ENCODE measurements at regions not wholly inside any gene's neighbourhood (a gene's known extent, or its start where the extent isn't known, plus 50 kb on each side); places are given as distances from the start of the nearest gene placed in this dataset.
"Not testable (repeated sequence)": the region's sequence is repeated elsewhere in the genome, so short reads cannot be mapped to it uniquely, and the experiment has no call there.

DNA sequence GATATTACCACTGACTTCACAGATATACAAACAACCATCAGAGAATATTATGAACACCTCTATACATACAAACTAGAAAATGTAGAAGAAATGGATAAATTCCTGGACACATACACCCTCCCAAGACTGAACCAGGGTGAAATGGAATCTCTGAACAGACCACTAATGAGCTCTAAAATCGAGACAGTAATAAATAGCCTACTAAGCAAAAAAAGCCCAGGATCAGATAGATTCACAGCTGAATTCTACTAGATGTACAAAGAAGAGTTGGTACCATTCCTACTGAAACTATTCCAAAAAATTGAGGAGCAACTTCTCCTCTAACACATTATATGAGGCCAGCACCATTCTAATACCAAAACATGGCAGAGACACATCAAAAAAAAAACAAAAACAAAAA, 837.7 kb downstream of the FSCB start:
- Histone ChIP-seq H3K27me3 (ENCODE audit: control insufficient read depth, insufficient read depth, low read length) (no peaks in the 10 kb centered on the region), H3K36me3 (ENCODE audit: control insufficient read depth, insufficient read depth, low read length) (no peaks in the 10 kb centered on the region), H3K4me3 (ENCODE audit: low read depth, low read length) (no peak overlapping the region)
- FAIRE-seq (no peak), DNase-seq (ENCODE audit: low read depth) (no peak)
- TF ChIP-seq CTCF (IDR thresholded peaks at IDR 0.05; ENCODE audit: insufficient read depth, low read length, severe bottlenecking) = no peak

- no peak for DNase-seq (ENCODE audit: low read depth)
- TF ChIP-seq CTCF (IDR thresholded peaks at IDR 0.05; ENCODE audit: insufficient read depth, low read length, severe bottlenecking) = no peak
- H3K36me3 ChIP-seq (ENCODE audit: control insufficient read depth, insufficient read depth, low read length) = no peaks in the 10 kb centered on the region
- no peaks in the 10 kb centered on the region for H3K27me3 ChIP-seq (ENCODE audit: control insufficient read depth, insufficient read depth, low read length)
- no peak for FAIRE-seq
- no peak overlapping the region for H3K4me3 ChIP-seq (ENCODE audit: low read depth, low read length)
Observed at GRCh38 chr14:43665570-43666267, 841.4 kb downstream of the FSCB start.

- not testable (repeated sequence) for H3K4me3 ChIP-seq (ENCODE audit: low read depth, low read length); DNase-seq (ENCODE audit: low read depth); FAIRE-seq; H3K27me3 ChIP-seq (ENCODE audit: control insufficient read depth, insufficient read depth, low read length); H3K36me3 ChIP-seq (ENCODE audit: control insufficient read depth, insufficient read depth, low read length)
Observed at GRCh38 chr14:43655194-43655593, 851.9 kb downstream of the FSCB start.

DNA sequence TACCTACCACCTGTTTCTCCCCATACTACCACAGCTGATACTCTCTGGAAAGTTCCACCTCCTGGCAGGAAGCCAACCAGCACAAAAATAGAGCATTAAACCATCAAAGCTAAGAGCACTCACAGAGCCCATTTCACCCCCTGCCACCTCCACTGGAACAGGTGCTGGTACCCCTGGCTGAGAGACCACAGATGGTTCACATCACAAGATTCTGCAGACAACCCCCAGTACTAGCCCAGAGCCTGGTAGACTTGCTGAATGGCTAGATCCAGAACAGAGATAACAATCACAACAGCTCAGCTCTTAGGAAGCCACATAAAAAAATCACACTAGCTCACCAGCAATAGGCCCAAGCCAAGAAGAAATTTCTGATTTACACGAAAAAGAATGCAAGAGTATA, 855.2 kb downstream of the FSCB start:
- FAIRE-seq (no peak), DNase-seq (ENCODE audit: low read depth) (no peak)
- no peak for TF ChIP-seq CTCF (IDR thresholded peaks at IDR 0.05; ENCODE audit: insufficient read depth, low read length, severe bottlenecking)
- no peak overlapping the region for H3K4me3 ChIP-seq (ENCODE audit: low read depth, low read length)
- no peaks in the 10 kb centered on the region for H3K27me3 ChIP-seq (ENCODE audit: control insufficient read depth, insufficient read depth, low read length)
- H3K36me3 ChIP-seq (ENCODE audit: control insufficient read depth, insufficient read depth, low read length) = no peaks in the 10 kb centered on the region

DNA sequence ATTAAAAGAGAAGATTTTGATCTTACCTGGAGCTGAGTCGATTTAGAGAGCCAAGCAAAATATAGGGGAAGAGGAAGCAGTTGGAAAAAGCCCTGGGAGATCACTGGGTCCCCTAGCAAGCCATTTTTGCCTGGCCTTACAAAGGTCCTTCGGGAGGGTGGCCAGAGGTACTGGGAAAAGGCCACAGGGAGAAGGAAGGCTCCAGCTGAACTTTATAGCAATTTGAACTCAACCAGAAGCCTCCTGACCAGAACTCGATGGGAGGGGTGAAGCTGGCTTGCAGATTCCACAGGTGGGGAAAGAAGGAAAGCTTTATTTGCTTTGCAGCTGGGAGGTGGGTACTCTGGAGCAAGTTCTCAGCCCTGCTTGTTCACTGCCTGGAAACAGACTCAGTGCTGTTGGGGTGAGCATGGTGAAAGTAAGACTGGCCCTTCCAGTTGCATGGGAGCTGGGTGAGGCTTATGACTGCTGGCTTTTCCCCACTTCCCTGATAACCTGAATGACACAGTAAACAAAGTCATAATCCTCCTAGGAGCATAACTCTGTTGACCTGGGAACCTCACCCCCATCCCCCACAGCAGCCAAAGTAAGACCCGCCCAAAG, 855.8 kb downstream of the FSCB start:
- H3K4me3 ChIP-seq (ENCODE audit: low read depth, low read length) = no peak overlapping the region
- no peak for TF ChIP-seq CTCF (IDR thresholded peaks at IDR 0.05; ENCODE audit: insufficient read depth, low read length, severe bottlenecking)
- FAIRE-seq = no peak

DNA sequence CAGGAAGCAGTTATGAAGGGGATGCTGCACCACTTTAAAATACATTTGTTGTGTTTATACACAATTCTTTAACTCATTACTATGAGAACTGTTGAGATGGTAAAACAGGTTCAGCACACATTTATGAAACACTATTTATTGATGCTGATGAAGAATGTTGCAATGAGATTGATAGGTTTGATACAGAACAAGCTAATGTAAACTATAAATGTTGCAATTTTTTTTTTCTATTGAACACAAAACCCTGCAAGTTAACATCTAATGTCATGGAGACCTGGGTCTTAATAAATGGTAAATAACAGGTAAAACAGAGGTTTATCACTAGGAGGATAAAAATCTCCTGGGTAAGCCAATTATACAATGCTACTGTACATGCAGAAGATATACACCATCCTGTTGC, 857.6 kb downstream of the FSCB start:
- DNase-seq (ENCODE audit: low read depth) (no peak), FAIRE-seq (no peak)
- H3K36me3 ChIP-seq (ENCODE audit: control insufficient read depth, insufficient read depth, low read length) = no peaks in the 10 kb centered on the region
- TF ChIP-seq CTCF (IDR thresholded peaks at IDR 0.05; ENCODE audit: insufficient read depth, low read length, severe bottlenecking) = no peak
- no peak overlapping the region for H3K4me3 ChIP-seq (ENCODE audit: low read depth, low read length)
- no peaks in the 10 kb centered on the region for H3K27me3 ChIP-seq (ENCODE audit: control insufficient read depth, insufficient read depth, low read length)

More for the DNA sequence above, 855.8 kb downstream of the FSCB start:
- no peak for DNase-seq (ENCODE audit: low read depth)
- no peaks in the 10 kb centered on the region for H3K27me3 ChIP-seq (ENCODE audit: control insufficient read depth, insufficient read depth, low read length)
- no peaks in the 10 kb centered on the region for H3K36me3 ChIP-seq (ENCODE audit: control insufficient read depth, insufficient read depth, low read length)
